ENCODE measurements at regions not wholly inside any gene's neighbourhood (a gene's known extent, or its start where the extent isn't known, plus 50 kb on each side); places are given as distances from the start of the nearest gene placed in this dataset.
"Not testable (repeated sequence)": the region's sequence is repeated elsewhere in the genome, so short reads cannot be mapped to it uniquely, and the experiment has no call there.

DNA sequence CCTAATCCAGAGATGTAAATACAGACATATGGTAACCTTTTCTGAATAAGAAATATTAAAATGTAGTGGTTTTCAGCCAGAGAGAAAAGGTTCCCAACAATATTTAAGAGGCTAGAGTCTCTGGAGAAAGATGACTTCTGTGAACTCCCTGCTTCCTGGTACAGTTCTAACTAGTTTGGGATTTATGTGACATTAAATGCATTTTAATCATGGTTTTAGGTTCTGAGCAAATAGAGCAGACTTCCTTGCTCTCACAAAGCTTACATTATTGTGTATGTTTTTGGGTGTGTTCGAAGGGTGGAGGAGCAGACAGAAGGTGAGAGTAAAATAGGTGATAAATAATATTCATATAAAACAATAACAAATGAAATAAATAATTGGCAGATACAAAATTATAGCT, 250.1 kb upstream of the LUZP2 start:
- in situ Hi-C loops (cut with HindIII; ENCODE audit: low sequenced_read_pairs) = no loop called here
- H3K4me3 ChIP-seq (ENCODE audit: low read depth, low read length) = no peak overlapping the region
- TF ChIP-seq, protein P1, sequence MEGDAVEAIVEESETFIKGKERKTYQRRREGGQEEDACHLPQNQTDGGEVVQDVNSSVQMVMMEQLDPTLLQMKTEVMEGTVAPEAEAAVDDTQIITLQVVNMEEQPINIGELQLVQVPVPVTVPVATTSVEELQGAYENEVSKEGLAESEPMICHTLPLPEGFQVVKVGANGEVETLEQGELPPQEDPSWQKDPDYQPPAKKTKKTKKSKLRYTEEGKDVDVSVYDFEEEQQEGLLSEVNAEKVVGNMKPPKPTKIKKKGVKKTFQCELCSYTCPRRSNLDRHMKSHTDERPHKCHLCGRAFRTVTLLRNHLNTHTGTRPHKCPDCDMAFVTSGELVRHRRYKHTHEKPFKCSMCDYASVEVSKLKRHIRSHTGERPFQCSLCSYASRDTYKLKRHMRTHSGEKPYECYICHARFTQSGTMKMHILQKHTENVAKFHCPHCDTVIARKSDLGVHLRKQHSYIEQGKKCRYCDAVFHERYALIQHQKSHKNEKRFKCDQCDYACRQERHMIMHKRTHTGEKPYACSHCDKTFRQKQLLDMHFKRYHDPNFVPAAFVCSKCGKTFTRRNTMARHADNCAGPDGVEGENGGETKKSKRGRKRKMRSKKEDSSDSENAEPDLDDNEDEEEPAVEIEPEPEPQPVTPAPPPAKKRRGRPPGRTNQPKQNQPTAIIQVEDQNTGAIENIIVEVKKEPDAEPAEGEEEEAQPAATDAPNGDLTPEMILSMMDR (IDR thresholded peaks at IDR 0.05; ENCODE audit: low read depth, low read length, missing control alignments) = no peak
- DNase-seq (ENCODE audit: low read depth) = no peak

DNA sequence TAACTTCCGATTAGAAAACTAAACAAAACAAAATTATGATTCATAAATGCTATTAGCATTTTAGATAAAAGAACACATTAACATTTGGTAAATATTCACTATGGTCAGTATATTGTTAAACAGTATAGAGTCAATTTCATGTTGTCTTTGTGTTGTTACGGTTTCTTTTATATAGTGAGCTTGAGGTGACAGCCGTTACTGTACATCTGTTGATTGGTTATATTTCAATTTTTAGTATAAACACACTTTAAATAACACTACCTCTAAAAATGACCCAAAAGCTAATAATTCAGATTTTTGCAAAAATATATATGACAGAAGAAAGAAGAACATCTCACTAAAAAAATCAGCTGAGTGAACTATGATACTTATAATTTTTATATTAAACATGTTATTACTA, 249.0 kb upstream of the LUZP2 start:
- TF ChIP-seq, protein P1 (IDR thresholded peaks at IDR 0.05; ENCODE audit: low read depth, low read length, missing control alignments) = no peak
- no peak for DNase-seq (ENCODE audit: low read depth)
- in situ Hi-C loops (cut with HindIII; ENCODE audit: low sequenced_read_pairs) = no loop called here
- H3K4me3 ChIP-seq (ENCODE audit: low read depth, low read length) = no peak overlapping the region

DNA sequence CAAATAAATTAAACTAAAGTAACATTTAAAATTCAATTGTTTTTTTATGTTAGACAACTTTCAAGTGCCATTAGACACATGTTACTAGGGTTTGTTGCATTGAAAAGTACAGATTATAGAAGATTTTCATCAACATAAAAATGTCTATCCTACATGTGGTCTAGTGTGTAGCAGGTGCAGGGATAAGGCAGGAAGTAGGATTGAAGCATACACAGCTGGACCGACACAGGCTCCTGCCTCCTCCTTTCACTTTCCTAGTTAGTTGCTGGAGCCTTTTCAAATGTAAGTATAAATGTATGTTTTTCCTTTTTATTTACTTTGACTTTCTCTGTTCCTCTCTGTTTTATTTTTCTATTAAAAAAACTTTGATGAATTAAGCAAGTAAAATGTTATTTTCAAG, 246.9 kb upstream of the LUZP2 start:
- no peak for DNase-seq (ENCODE audit: low read depth)
- TF ChIP-seq, protein P1 (IDR thresholded peaks at IDR 0.05; ENCODE audit: low read depth, low read length, missing control alignments) = no peak
- in situ Hi-C loops (cut with HindIII; ENCODE audit: low sequenced_read_pairs) = no loop called here
- no peak overlapping the region for H3K4me3 ChIP-seq (ENCODE audit: low read depth, low read length)

DNA sequence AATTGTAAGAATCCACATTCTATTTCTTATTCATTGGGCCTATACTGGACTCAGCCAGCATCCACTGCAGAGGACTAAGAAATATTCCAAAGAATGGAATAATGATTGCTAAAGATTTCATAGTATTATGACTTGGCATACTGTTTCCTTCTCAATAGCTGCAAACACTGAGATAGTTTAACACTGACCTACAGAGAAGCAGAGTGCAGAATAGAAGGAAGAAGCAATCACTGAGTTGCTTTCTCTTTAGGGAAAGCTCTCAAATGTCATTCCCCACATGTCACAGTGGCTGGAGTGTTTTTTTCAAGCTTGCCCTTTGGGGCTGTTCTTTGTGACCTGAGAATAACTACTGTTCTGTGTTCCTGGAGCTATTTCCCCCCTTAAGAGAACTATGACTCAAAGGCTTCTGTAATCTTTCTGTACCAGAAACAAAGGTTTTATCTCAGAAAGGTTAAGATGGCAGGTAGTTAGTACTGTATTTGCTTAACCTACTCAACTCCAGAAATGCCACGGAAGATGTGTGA, 243.6 kb upstream of the LUZP2 start:
- H3K4me3 ChIP-seq (ENCODE audit: low read depth, low read length) = no peak overlapping the region
- TF ChIP-seq, protein P1 (IDR thresholded peaks at IDR 0.05; ENCODE audit: low read depth, low read length, missing control alignments) = no peak
- no peak for DNase-seq (ENCODE audit: low read depth)
- in situ Hi-C loops (cut with HindIII; ENCODE audit: low sequenced_read_pairs) = no loop called here

DNA sequence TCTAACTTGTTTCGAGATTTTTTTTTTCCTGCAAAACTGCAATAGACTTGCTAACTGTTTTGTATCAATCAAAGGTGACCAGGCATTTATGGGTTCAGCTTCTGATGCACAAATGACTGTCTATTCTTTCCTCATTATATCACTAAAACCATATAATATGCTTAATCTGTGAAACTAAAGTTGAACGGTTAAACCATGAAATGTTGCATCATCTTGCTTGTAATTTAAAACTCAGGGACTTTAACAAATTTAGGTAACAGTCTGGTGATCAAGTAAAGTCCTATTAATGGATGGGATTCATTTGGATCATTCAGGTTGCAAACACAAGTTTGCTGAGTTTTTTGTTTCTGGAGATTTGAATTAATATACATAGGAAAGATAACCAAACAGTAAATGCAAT, 232.0 kb upstream of the LUZP2 start:
- in situ Hi-C loops (cut with HindIII; ENCODE audit: low sequenced_read_pairs) = no loop called here
- H3K4me3 ChIP-seq (ENCODE audit: low read depth, low read length) = no peak overlapping the region
- TF ChIP-seq, protein P1 (IDR thresholded peaks at IDR 0.05; ENCODE audit: low read depth, low read length, missing control alignments) = no peak
- no peak for DNase-seq (ENCODE audit: low read depth)

DNA sequence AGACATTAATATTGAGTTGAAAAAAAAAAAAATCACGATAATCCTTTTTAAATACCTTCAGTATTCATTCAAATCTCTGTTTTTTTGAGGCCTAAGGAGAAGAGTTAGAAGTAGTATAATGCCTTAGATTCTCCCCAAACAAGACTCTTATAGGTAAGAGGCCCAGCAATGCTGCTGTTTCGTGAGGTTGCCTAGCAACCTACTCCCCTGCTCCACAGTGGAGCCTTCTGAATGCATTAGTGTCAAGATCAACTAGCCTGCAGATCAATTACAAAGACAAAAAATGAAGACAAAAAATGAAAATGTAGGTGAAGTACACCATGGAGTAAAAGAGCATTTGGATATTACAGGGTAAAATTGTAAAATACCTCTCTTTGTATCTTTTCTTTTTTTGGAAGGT, 229.8 kb upstream of the LUZP2 start:
- in situ Hi-C loops (cut with HindIII; ENCODE audit: low sequenced_read_pairs) = no loop called here
- TF ChIP-seq, protein P1 (IDR thresholded peaks at IDR 0.05; ENCODE audit: low read depth, low read length, missing control alignments) = no peak
- H3K4me3 ChIP-seq (ENCODE audit: low read depth, low read length) = no peak overlapping the region
- DNase-seq (ENCODE audit: low read depth) = no peak

DNA sequence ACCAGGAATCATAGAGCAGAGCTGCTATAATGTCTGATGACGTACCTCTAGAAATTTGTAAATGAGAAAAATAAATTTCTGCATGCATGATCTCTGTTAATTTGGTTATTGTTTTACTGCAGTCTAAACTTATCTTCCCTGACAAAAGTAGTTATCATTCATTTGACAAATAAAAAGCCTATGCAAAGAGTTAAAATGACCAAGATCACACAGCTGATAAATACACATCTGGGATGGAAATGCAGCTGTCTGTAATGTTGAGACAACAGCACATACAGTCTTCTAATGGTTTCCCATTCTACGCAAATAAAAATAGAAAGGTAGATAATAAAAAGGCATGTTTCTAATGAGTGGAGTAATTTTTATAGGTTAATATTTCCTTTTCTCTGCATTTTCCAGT, 225.1 kb upstream of the LUZP2 start:
- TF ChIP-seq, protein P1 (IDR thresholded peaks at IDR 0.05; ENCODE audit: low read depth, low read length, missing control alignments) = no peak
- H3K4me3 ChIP-seq (ENCODE audit: low read depth, low read length) = no peak overlapping the region
- no peak for DNase-seq (ENCODE audit: low read depth)
- in situ Hi-C loops (cut with HindIII; ENCODE audit: low sequenced_read_pairs) = no loop called here

DNA sequence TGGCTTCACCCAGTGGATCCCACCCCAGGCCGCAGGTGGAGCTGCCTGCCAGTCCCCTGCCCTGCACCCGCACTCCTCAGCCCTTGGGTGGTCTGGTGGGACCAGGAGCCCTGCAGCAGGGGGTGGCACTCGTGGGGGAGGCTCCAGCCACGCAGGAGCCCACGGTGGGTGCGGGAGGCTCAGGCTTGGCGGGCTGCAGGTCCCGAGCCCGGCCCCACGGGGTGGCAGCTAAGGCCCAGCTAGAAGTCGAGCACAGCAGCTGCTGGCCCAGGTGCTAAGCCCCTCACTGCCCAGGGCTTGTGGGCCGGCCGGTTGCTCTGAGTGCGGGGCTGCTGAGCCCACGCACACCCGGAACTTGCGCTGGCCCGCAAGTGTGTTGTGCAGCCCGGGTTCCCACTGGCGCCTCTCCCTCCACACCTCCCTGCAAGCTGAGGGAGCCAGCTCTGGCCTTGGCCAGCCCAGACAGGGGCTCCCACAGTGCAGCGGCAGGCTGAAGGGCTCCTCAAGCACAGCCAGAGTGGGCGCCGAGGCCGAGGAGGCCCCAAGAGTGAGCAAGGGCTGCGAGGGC, 222.6 kb upstream of the LUZP2 start:
- in situ Hi-C loops (cut with HindIII; ENCODE audit: low sequenced_read_pairs); H3K4me3 ChIP-seq (ENCODE audit: low read depth, low read length); DNase-seq (ENCODE audit: low read depth): not testable (repeated sequence)
